Natural killer cell (primary cell): ENCODE measurements at regions not wholly inside any gene's neighbourhood (a gene's known extent, or its start where the extent isn't known, plus 50 kb on each side); places are given as distances from the start of the nearest gene placed in this dataset.

Experiments
- ATAC-seq, 3 donors: fragments of 150-1000 bp in 2 of 3; fragments of 200-7000 bp in 1 of 3; cut with Tn5 transposase; 1 replicate in 1 of 3; 2 replicates in 2 of 3; pipeline ENCODE4 v1.10.0; 2021; ENCODE audit warnings: mild to moderate bottlenecking in 2 of 3, moderate library complexity in 2 of 3
- DNase-seq, 2 donors: peaks; one replicate each; pipeline versions ENCODE4 v3.0.0 to v3.0.0-alpha.2; 2013 to 2021; ENCODE audit warnings: mixed read lengths in 1 of 2
- H3K27ac ChIP-seq: one replicate; pipeline ENCODE4 v1.5.1; 2013; ENCODE audit warnings: mild to moderate bottlenecking, low read length
- H3K27me3 ChIP-seq: one replicate; pipeline ENCODE4 v1.6.1; 2013; ENCODE audit warnings: low read length; ENCODE audit not compliant: control insufficient read depth, insufficient read depth
- H3K36me3 ChIP-seq: one replicate; pipeline ENCODE4 v1.6.1; 2013; ENCODE audit warnings: low read length; ENCODE audit not compliant: control insufficient read depth, insufficient read depth
- H3K4me1 ChIP-seq: one replicate; pipeline ENCODE4 v1.6.1; 2013; ENCODE audit warnings: low read length; ENCODE audit not compliant: control insufficient read depth, insufficient read depth
- H3K4me3 ChIP-seq: one replicate; pipeline ENCODE4 v1.5.1; 2013; ENCODE audit warnings: low read length
- H3K9me3 ChIP-seq: one replicate; pipeline ENCODE4 v1.6.1; 2013; ENCODE audit warnings: low read length; ENCODE audit not compliant: control insufficient read depth, insufficient read depth
- H3K27ac Mint-ChIP-seq, 2 donors: one replicate each; pipeline ENCODE4 v1.8.0; 2022; ENCODE audit warnings: mild to moderate bottlenecking in 2 of 2, mixed read lengths in 2 of 2, moderate library complexity in 1 of 2
- H3K27me3 Mint-ChIP-seq, 2 donors: one replicate each; pipeline ENCODE4 v1.8.0; 2022; ENCODE audit warnings: low read depth in 2 of 2, mixed read lengths in 2 of 2
- H3K36me3 Mint-ChIP-seq: one replicate; pipeline ENCODE4 v1.8.0; 2022; ENCODE audit warnings: mixed read lengths
- H3K4me1 Mint-ChIP-seq, 2 donors: one replicate each; pipeline ENCODE4 v1.8.0; 2022; ENCODE audit warnings: mixed read lengths in 2 of 2
- H3K4me3 Mint-ChIP-seq: one replicate; pipeline ENCODE4 v1.8.0; 2022; ENCODE audit warnings: mild to moderate bottlenecking, moderate library complexity, mixed read lengths
- H3K9me3 Mint-ChIP-seq, 2 donors: one replicate each; pipeline ENCODE4 v1.8.0; 2022; ENCODE audit warnings: mixed read lengths in 2 of 2
- WGBS: methylation state at CpG from one replicate; pipeline ENCODE4 v1.1.7; 2013; ENCODE audit warnings: missing lambda C conversion rate; ENCODE audit not compliant: insufficient coverage; 5-methylcytosine and 5-hydroxymethylcytosine counted together
- intact Hi-C: fragments of 100-400 bp; cut with micrococcal nuclease; formaldehyde crosslinking; loops from one replicate; pipeline ENCODE4 v1.14.2; 2022
- TF ChIP-seq, protein P1 (sequence below): fragments of 200-600 bp; IDR thresholded peaks from one replicate; pipeline ENCODE4 v1.8.0; 2022; ENCODE audit warnings: antibody characterized with exemption

- no peaks in the 10 kb centered on the region for H3K9me3 ChIP-seq
- no peak for ATAC-seq
- WGBS: 91% methylated on average over 3 of the region's 4 CpGs
- peaks cover 0 to 5% of the 10 kb centered on the region in 2 donors for H3K9me3 Mint-ChIP-seq
- no peaks in the 10 kb centered on the region for H3K4me1 Mint-ChIP-seq
- no peak overlapping the region for H3K4me3 ChIP-seq
- no peaks in the 10 kb centered on the region for H3K36me3 ChIP-seq
- H3K4me3 Mint-ChIP-seq: no peak overlapping the region
- peaks cover 0 to 4% of the 10 kb centered on the region in 2 donors for H3K27me3 Mint-ChIP-seq
- H3K27ac Mint-ChIP-seq: no peak overlapping the region
- TF ChIP-seq, protein P1, sequence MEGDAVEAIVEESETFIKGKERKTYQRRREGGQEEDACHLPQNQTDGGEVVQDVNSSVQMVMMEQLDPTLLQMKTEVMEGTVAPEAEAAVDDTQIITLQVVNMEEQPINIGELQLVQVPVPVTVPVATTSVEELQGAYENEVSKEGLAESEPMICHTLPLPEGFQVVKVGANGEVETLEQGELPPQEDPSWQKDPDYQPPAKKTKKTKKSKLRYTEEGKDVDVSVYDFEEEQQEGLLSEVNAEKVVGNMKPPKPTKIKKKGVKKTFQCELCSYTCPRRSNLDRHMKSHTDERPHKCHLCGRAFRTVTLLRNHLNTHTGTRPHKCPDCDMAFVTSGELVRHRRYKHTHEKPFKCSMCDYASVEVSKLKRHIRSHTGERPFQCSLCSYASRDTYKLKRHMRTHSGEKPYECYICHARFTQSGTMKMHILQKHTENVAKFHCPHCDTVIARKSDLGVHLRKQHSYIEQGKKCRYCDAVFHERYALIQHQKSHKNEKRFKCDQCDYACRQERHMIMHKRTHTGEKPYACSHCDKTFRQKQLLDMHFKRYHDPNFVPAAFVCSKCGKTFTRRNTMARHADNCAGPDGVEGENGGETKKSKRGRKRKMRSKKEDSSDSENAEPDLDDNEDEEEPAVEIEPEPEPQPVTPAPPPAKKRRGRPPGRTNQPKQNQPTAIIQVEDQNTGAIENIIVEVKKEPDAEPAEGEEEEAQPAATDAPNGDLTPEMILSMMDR: no peak
- no peaks in the 10 kb centered on the region for H3K27me3 ChIP-seq
- H3K36me3 Mint-ChIP-seq: no peaks in the 10 kb centered on the region
- intact Hi-C loops: no loop called here
- no peak overlapping the region for H3K27ac ChIP-seq
- no peaks in the 10 kb centered on the region for H3K4me1 ChIP-seq
- no peak for DNase-seq
Measured at GRCh38 chr3:132871956-132872355, 149.7 kb upstream of the NPHP3 start.

DNA sequence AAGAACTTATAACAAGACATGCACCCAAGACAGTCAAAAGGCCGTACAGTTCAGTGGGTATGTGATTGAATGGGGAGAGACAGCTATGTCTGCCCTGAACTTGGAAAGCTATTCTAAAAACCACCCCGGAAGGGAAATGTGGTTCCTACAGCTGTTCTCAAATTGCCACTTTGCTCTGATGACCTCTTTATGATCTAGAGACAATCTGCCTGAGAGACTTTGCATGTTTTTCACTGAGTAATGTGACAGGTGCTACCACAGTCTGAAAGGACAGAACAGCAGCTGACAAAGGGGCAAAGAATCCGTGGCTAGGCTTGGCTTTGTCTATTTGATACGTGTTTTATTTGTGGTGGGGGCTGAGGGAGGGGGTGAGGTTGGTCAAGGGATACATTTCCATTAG, 148.3 kb upstream of the NPHP3 start:
- DNase-seq: no peak
- WGBS: 78% methylated on average over 4 of the region's 4 CpGs
- Mint-ChIP-seq H3K27ac (no peak overlapping the region), H3K4me3 (no peak overlapping the region), H3K27me3 (peaks cover 0 to 4% of the 10 kb centered on the region in 2 donors), H3K9me3 (peaks cover 0 to 3% of the 10 kb centered on the region in 2 donors), H3K4me1 (no peaks in the 10 kb centered on the region), H3K36me3 (no peaks in the 10 kb centered on the region)
- no peak for ATAC-seq
- no peaks in the 10 kb centered on the region for H3K27me3 ChIP-seq
- H3K4me3 ChIP-seq: no peak overlapping the region
- H3K27ac ChIP-seq: no peak overlapping the region
- intact Hi-C loops: no loop called here
- no peaks in the 10 kb centered on the region for H3K9me3 ChIP-seq
- no peaks in the 10 kb centered on the region for H3K4me1 ChIP-seq
- TF ChIP-seq, protein P1: no peak
- no peaks in the 10 kb centered on the region for H3K36me3 ChIP-seq

DNA sequence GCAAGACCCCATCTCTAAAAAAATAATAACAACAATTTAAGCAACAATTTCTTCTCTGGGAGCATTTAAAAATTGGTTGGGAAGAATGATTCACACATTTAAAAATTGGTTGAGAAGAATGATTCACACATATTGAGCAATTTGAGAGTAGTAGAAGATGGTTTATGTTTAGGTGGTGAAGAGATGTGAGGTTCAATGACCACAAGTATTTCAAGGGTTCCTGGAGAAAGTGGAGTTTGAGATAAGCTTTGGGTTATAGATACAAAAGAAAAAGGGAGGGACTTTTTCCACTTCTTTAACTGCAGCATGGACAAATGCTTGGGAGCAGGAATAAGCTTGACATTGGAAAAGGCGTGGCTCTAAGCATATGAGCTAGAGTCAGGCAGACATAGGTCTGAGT, 145.7 kb upstream of the NPHP3 start:
- DNase-seq: no peak
- intact Hi-C loops: no loop called here
- TF ChIP-seq, protein P1: no peak
- WGBS: 74% methylated on average over 1 of the region's 1 CpG
- no peak overlapping the region for H3K27ac Mint-ChIP-seq
- H3K9me3 Mint-ChIP-seq: peaks cover 2 to 5% of the 10 kb centered on the region in 2 donors
- Histone ChIP-seq H3K9me3 (no peaks in the 10 kb centered on the region), H3K4me3 (no peak overlapping the region), H3K4me1 (no peaks in the 10 kb centered on the region), H3K36me3 (no peaks in the 10 kb centered on the region), H3K27ac (no peak overlapping the region), H3K27me3 (no peaks in the 10 kb centered on the region)
- H3K4me1 Mint-ChIP-seq: no peaks in the 10 kb centered on the region
- no peak for ATAC-seq
- no peaks in the 10 kb centered on the region for H3K36me3 Mint-ChIP-seq
- peaks cover 0 to 4% of the 10 kb centered on the region in 2 donors for H3K27me3 Mint-ChIP-seq
- no peak overlapping the region for H3K4me3 Mint-ChIP-seq

GRCh38 chr3:132867526-132867925, 145.3 kb upstream of the NPHP3 start:
- Histone ChIP-seq H3K4me3 (no peak overlapping the region), H3K36me3 (no peaks in the 10 kb centered on the region), H3K27me3 (no peaks in the 10 kb centered on the region), H3K4me1 (no peaks in the 10 kb centered on the region), H3K27ac (no peak overlapping the region), H3K9me3 (no peaks in the 10 kb centered on the region)
- no peak for DNase-seq
- Mint-ChIP-seq H3K4me3 (no peak overlapping the region), H3K9me3 (peaks cover 2 to 5% of the 10 kb centered on the region in 2 donors), H3K36me3 (no peaks in the 10 kb centered on the region), H3K4me1 (no peaks in the 10 kb centered on the region), H3K27ac (no peak overlapping the region), H3K27me3 (peaks cover 0 to 4% of the 10 kb centered on the region in 2 donors)
- WGBS: 93% methylated on average over 2 of the region's 3 CpGs
- TF ChIP-seq, protein P1: no peak
- no peak for ATAC-seq
- intact Hi-C loops: no loop called here
